Astrocyte of the cerebellum (primary cell): ENCODE measurements at regions not wholly inside any gene's neighbourhood (a gene's known extent, or its start where the extent isn't known, plus 50 kb on each side); places are given as distances from the start of the nearest gene placed in this dataset.

Source experiments
- DNase-seq: peaks from one replicate; pipeline ENCODE4 v3.0.0-alpha.2; 2011; ENCODE audit warnings: low read depth
- H3K4me3 ChIP-seq: 2 replicates; pipeline ENCODE4 v1.5.1; 2011; ENCODE audit warnings: mild to moderate bottlenecking, low read depth, low read length, moderate library complexity
- CTCF ChIP-seq: IDR thresholded peaks from 2 replicates; pipeline ENCODE4 v1.5.1; 2012; ENCODE audit warnings: low read length, low read depth, moderate library complexity, mild to moderate bottlenecking; ENCODE audit errors: missing control alignments
- in situ Hi-C: cut with HindIII; loops from 2 replicates; pipeline ENCODE4 v1.10.0; 2017; ENCODE audit warnings: low sequenced_read_pairs

- in situ Hi-C loops, result no loop called here
- no peak for TF ChIP-seq CTCF
- peak; percentile 20 for DNase-seq
- no peak overlapping the region for H3K4me3 ChIP-seq
Observed at GRCh38 chr16:79902351-79902750, 301.8 kb upstream of the MAF start.

- in situ Hi-C loops, result no loop called here
- no peak overlapping the region for H3K4me3 ChIP-seq
- no peak for DNase-seq
- TF ChIP-seq CTCF, result no peak
Observed at GRCh38 chr16:79901522-79901921, 301.0 kb upstream of the MAF start.

- no peak overlapping the region for H3K4me3 ChIP-seq
- no peak for TF ChIP-seq CTCF
- no peak for DNase-seq
- in situ Hi-C loops, result no loop called here
Observed at GRCh38 chr16:79899716-79900115, 299.2 kb upstream of the MAF start.

- in situ Hi-C loops, result no loop called here
- DNase-seq, result no peak
- no peak overlapping the region for H3K4me3 ChIP-seq
- no peak for TF ChIP-seq CTCF
Observed at GRCh38 chr16:79899316-79899715, 298.8 kb upstream of the MAF start.

- in situ Hi-C loops, result no loop called here
- no peak for TF ChIP-seq CTCF
- no peak for DNase-seq
Observed at GRCh38 chr16:79898703-79899102, 298.2 kb upstream of the MAF start.

GRCh38 chr16:79897453-79898146 lies 297.1 kb upstream of the MAF start:
- TF ChIP-seq CTCF, result no peak
- H3K4me3 ChIP-seq, result no peak overlapping the region
- DNase-seq, result peak; percentile 58
- in situ Hi-C loops, result no loop called here

More at GRCh38 chr16:79898703-79899102, 298.2 kb upstream of the MAF start:
- no peak overlapping the region for H3K4me3 ChIP-seq
